ENCODE measurements at regions not wholly inside any gene's neighbourhood (a gene's known extent, or its start where the extent isn't known, plus 50 kb on each side); places are given as distances from the start of the nearest gene placed in this dataset.

DNA sequence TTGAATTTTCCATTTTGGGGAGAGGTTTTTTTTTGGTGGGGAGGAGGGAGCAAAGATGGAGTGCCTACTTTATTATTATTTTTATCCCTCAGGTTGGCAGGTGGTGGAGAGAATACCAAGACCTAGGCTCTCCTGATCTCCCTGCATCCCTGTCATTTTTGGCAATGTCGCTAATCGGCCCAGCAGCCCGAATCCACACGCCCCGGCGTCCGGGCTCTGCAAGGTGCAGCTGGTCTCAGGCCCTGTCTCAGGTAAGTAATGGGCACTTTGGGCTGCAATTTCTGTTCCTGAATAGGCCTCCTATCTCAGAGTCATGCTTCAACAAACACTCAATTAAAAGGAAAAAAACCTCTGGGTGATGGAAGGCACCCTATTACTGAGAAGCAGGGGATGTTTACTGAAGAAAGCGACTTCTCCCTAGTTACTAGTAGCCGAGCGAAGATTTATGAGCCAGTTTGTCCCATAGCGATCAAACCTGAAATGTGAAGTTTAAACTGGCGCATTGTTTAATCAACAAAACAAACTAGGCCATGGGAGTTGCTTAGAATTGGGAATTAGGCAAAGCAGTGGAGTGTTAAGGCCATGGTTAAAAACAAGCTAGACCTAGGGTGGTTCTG, 137.8 kb downstream of the RWDD3 start:
- H3K27ac ChIP-seq (ENCODE audit: low read depth in 1 of 2, low read length in 2 of 2) = no peak overlapping the region
- H4K20me1 ChIP-seq (ENCODE audit: insufficient read depth, low read length) = no peaks in the 10 kb centered on the region
- no peak overlapping the region for H3K9ac ChIP-seq (ENCODE audit: insufficient read depth, low read length, poor library complexity, severe bottlenecking)
- Mint-ChIP-seq H3K4me1 (no peaks in the 10 kb centered on the region), H3K27ac (no peak overlapping the region), H3K9me3 (peaks cover 2 to 7% (median 4%) of the 10 kb centered on the region in 7 donors), H3K4me3 (no peak overlapping the region), H3K36me3 (no peaks in the 10 kb centered on the region), H3K27me3 (ENCODE audit: low read depth in 3 of 3) (no peaks in the 10 kb centered on the region)
- H3K79me2 ChIP-seq (ENCODE audit: insufficient read depth, low read length) = no peaks in the 10 kb centered on the region
- no peaks in the 10 kb centered on the region for H3K4me1 ChIP-seq (ENCODE audit: control insufficient read depth in 1 of 2, insufficient read depth in 2 of 2, low read length in 2 of 2)
- H3K9me3 ChIP-seq (replicated peaks in 1 of 2; ENCODE audit: control insufficient read depth in 1 of 2, insufficient read depth in 1 of 2, low read length in 2 of 2) = peaks cover 0 to 6% of the 10 kb centered on the region in 2 donors
- no peaks in the 10 kb centered on the region for H3K27me3 ChIP-seq (ENCODE audit: control insufficient read depth in 2 of 2, insufficient read depth in 2 of 2, low read length in 2 of 2)
- no peak overlapping the region for H2AFZ ChIP-seq (ENCODE audit: insufficient read depth, low read depth, low read length, poor library complexity, severe bottlenecking)
- no peak overlapping the region for H3K4me2 ChIP-seq (replicated peaks; ENCODE audit: extremely low read depth, low read length, poor library complexity, severe bottlenecking)
- no peak overlapping the region for H3K4me3 ChIP-seq (replicated peaks in 1 of 3; ENCODE audit: low read depth in 2 of 3, low read length in 3 of 3)
- intact Hi-C loops (cut with micrococcal nuclease) = no loop called here
- TF ChIP-seq, protein P1, sequence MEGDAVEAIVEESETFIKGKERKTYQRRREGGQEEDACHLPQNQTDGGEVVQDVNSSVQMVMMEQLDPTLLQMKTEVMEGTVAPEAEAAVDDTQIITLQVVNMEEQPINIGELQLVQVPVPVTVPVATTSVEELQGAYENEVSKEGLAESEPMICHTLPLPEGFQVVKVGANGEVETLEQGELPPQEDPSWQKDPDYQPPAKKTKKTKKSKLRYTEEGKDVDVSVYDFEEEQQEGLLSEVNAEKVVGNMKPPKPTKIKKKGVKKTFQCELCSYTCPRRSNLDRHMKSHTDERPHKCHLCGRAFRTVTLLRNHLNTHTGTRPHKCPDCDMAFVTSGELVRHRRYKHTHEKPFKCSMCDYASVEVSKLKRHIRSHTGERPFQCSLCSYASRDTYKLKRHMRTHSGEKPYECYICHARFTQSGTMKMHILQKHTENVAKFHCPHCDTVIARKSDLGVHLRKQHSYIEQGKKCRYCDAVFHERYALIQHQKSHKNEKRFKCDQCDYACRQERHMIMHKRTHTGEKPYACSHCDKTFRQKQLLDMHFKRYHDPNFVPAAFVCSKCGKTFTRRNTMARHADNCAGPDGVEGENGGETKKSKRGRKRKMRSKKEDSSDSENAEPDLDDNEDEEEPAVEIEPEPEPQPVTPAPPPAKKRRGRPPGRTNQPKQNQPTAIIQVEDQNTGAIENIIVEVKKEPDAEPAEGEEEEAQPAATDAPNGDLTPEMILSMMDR (IDR thresholded peaks at IDR 0.05) = no peak
- no peaks in the 10 kb centered on the region for H3K36me3 ChIP-seq (replicated peaks in 1 of 2; ENCODE audit: control insufficient read depth in 1 of 2, insufficient read depth in 2 of 2, low read length in 2 of 2)
- 98% methylated on average over 9 of the region's 12 CpGs for WGBS (ENCODE audit: insufficient coverage)
- no peak for DNase-seq

DNA sequence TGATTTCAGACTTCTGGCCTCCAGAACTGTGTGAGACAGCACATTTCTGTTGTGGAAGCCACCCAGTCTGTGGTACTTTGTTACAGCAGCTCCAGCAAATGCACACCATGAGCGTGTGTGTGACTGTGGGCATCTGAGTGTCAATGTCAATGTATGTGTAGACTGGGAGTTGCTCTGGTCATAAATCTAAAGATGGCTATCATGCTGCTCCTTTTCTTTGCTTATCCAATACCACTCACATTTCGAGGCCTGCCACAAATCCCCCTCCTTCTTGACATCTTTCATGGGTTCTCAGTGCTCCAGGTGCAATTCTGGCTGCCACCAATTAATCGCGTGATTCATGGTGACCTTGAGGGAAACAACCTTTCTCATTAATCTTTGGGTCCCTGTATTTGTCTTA, 141.2 kb downstream of the RWDD3 start:
- H3K4me2 ChIP-seq (replicated peaks; ENCODE audit: extremely low read depth, low read length, poor library complexity, severe bottlenecking) = no peak overlapping the region
- H3K9me3 ChIP-seq (replicated peaks in 1 of 2; ENCODE audit: control insufficient read depth in 1 of 2, insufficient read depth in 1 of 2, low read length in 2 of 2) = peaks cover 0 to 10% of the 10 kb centered on the region in 2 donors
- Mint-ChIP-seq H3K4me3 (no peak overlapping the region), H3K27me3 (ENCODE audit: low read depth in 3 of 3) (no peaks in the 10 kb centered on the region), H3K4me1 (no peaks in the 10 kb centered on the region), H3K9me3 (peaks cover 2 to 9% (median 5%) of the 10 kb centered on the region in 7 donors), H3K27ac (no peak overlapping the region), H3K36me3 (no peaks in the 10 kb centered on the region)
- intact Hi-C loops (cut with micrococcal nuclease) = no loop called here
- no peaks in the 10 kb centered on the region for H3K79me2 ChIP-seq (ENCODE audit: insufficient read depth, low read length)
- TF ChIP-seq, protein P1 (IDR thresholded peaks at IDR 0.05) = no peak
- no peaks in the 10 kb centered on the region for H3K36me3 ChIP-seq (replicated peaks in 1 of 2; ENCODE audit: control insufficient read depth in 1 of 2, insufficient read depth in 2 of 2, low read length in 2 of 2)
- no peaks in the 10 kb centered on the region for H3K27me3 ChIP-seq (ENCODE audit: control insufficient read depth in 2 of 2, insufficient read depth in 2 of 2, low read length in 2 of 2)
- H3K27ac ChIP-seq (ENCODE audit: low read depth in 1 of 2, low read length in 2 of 2) = no peak overlapping the region
- no peak overlapping the region for H3K4me3 ChIP-seq (replicated peaks in 1 of 3; ENCODE audit: low read depth in 2 of 3, low read length in 3 of 3)
- no peak for DNase-seq
- no peak overlapping the region for H3K9ac ChIP-seq (ENCODE audit: insufficient read depth, low read length, poor library complexity, severe bottlenecking)
- WGBS (ENCODE audit: insufficient coverage) = 43% methylated on average over 1 of the region's 4 CpGs
- no peaks in the 10 kb centered on the region for H3K4me1 ChIP-seq (ENCODE audit: control insufficient read depth in 1 of 2, insufficient read depth in 2 of 2, low read length in 2 of 2)
- H2AFZ ChIP-seq (ENCODE audit: insufficient read depth, low read depth, low read length, poor library complexity, severe bottlenecking) = no peak overlapping the region
- no peaks in the 10 kb centered on the region for H4K20me1 ChIP-seq (ENCODE audit: insufficient read depth, low read length)

Measured in CD14-positive monocyte (primary cell).